K562 (cell line): ENCODE measurements at regions not wholly inside any gene's neighbourhood (a gene's known extent, or its start where the extent isn't known, plus 50 kb on each side); places are given as distances from the start of the nearest gene placed in this dataset.
A peak's percentile ranks its signal among the peaks of the same experiment; 100 is the strongest.

Experiments
- ATAC-seq: fragments of 200-7000 bp; cut with Tn5 transposase; 3 replicates; pipeline ENCODE4 v1.9.1; 2020; ENCODE audit warnings: moderate library complexity
- BruUV-seq: library from RNA; stranded (reverse); fragments of 400-500 nt; replicated peaks from 2 replicates; lab custom pipeline; 2021; lab: Mats Ljungman, UMichigan
- CTCF ChIA-PET: fragments of 300-600 bp; formaldehyde crosslinking; extraction: SDS; loops from one replicate; lab custom pipeline; 2021; ENCODE audit warnings: low intra/inter-chr PET ratio; lab: Yijun Ruan, JAX
- POLR2A ChIA-PET: fragments of 300-600, 350-650 bp; sonication (Branson Sonifier 250); formaldehyde crosslinking; extraction: SDS; loops from one replicate; lab custom pipeline; 2021; ENCODE audit warnings: antibody characterized with exemption, inconsistent platforms; lab: Yijun Ruan, JAX
- DNase-seq, 4 experiments: peaks; one replicate each; pipeline versions ENCODE4 v3.0.0 to v3.0.0-alpha.2; 2011 to 2018; ENCODE audit warnings: low spot score in 3 of 4, mixed read lengths in 3 of 4; ENCODE audit errors: extremely low read depth in 1 of 4
- FAIRE-seq: peaks from 2 replicates; lab custom pipeline; 2011; peaks lifted over from hg19 to GRCh38; lab: Jason Lieb, UNC
- H2AFZ ChIP-seq: 2 replicates; pipeline ENCODE4 v1.6.0; 2011; ENCODE audit warnings: low read depth, low read length, control low read depth, inconsistent platforms
- H3K27ac ChIP-seq: fragments of 200-600 bp; 3 replicates; pipeline ENCODE4 v1.8.0; 2011; ENCODE audit warnings: low read depth, mild to moderate bottlenecking, control low read depth, inconsistent platforms, low read length, moderate library complexity, mixed read lengths; ENCODE audit errors: extremely low read depth
- H3K27me3 ChIP-seq, 2 experiments: fragments of 300-600 bp in 1 of 2; 2 replicates in 1 of 2; 3 replicates in 1 of 2; pipeline versions ENCODE4 v1.6.0 to v1.8.0; 2011; ENCODE audit warnings: inconsistent platforms in 2 of 2, low read length in 2 of 2, mild to moderate bottlenecking in 1 of 2, mixed read lengths in 1 of 2, moderate library complexity in 1 of 2; ENCODE audit not compliant: control insufficient read depth in 2 of 2, insufficient read depth in 2 of 2
- H3K36me3 ChIP-seq: fragments of 300-600 bp; 3 replicates; pipeline ENCODE4 v1.8.0; 2011; ENCODE audit warnings: mild to moderate bottlenecking, low read length, inconsistent platforms; ENCODE audit not compliant: control insufficient read depth, insufficient read depth
- H3K4me1 ChIP-seq, 2 experiments: fragments of 200-600 bp in 1 of 2; replicated peaks in 1 of 2; 2 replicates in 1 of 2; 3 replicates in 1 of 2; pipeline versions ENCODE4 v1.5.1 to v1.8.0; 2011; ENCODE audit warnings: inconsistent platforms in 2 of 2, low read length in 2 of 2, mild to moderate bottlenecking in 1 of 2, mixed read lengths in 1 of 2, moderate library complexity in 1 of 2; ENCODE audit not compliant: control insufficient read depth in 2 of 2, insufficient read depth in 2 of 2
- H3K4me2 ChIP-seq: 2 replicates; pipeline ENCODE4 v1.6.1; 2011; ENCODE audit warnings: low read length, control low read depth, inconsistent platforms, mixed read lengths; ENCODE audit not compliant: insufficient read depth
- H3K4me3 ChIP-seq: fragments of 200-600 bp; sonication (generic), shearing (Covaris generic); 2 replicates; pipeline ENCODE4 v1.5.1; 2016; ENCODE audit warnings: control low read depth, inconsistent platforms
- H3K79me2 ChIP-seq: fragments of 200-600 bp; 3 replicates; pipeline ENCODE4 v1.8.0; 2011; ENCODE audit warnings: low read length, inconsistent platforms; ENCODE audit not compliant: control insufficient read depth, insufficient read depth
- H3K9ac ChIP-seq, 2 experiments: 2 replicates each; pipeline versions ENCODE4 v1.6.0 to v1.6.1; 2011; ENCODE audit warnings: low read depth in 2 of 2, low read length in 2 of 2, control low read depth in 1 of 2, inconsistent platforms in 1 of 2, mild to moderate bottlenecking in 1 of 2, mixed read lengths in 1 of 2; ENCODE audit not compliant: insufficient read depth in 1 of 2
- H3K9me1 ChIP-seq: one replicate; pipeline ENCODE4 v1.6.0; 2011; ENCODE audit warnings: inconsistent platforms, mild to moderate bottlenecking, low read length, moderate library complexity; ENCODE audit not compliant: control insufficient read depth, insufficient read depth
- H3K9me3 ChIP-seq: replicated peaks from 2 replicates; pipeline ENCODE4 v1.5.1; 2011; ENCODE audit warnings: low read depth, low read length, inconsistent platforms; ENCODE audit not compliant: control insufficient read depth, insufficient read depth
- H4K20me1 ChIP-seq: replicated peaks from 2 replicates; pipeline ENCODE4 v1.6.1; 2011; ENCODE audit warnings: low read length, inconsistent platforms, mixed read lengths; ENCODE audit not compliant: control insufficient read depth, insufficient read depth
- CHD1 ChIP-seq: fragments of 200-600 bp; sonication (generic); IDR thresholded peaks from one replicate; pipeline ENCODE4 v1.6.1; 2012; ENCODE audit warnings: mild to moderate bottlenecking, moderate library complexity, low read length, inconsistent platforms
- CTCFL ChIP-seq: IDR thresholded peaks from 2 replicates; pipeline ENCODE4 v1.6.1; 2011; ENCODE audit warnings: borderline replicate concordance, low read depth, mild to moderate bottlenecking, moderate library complexity, low read length; ENCODE audit not compliant: insufficient read depth, poor library complexity, severe bottlenecking
- DPF2 ChIP-seq: fragments of 450-650 bp; IDR thresholded peaks from 2 replicates; pipeline ENCODE4 v1.6.1; 2016
- HNRNPLL ChIP-seq: fragments of 200-400 bp; formaldehyde crosslinking; IDR thresholded peaks from 2 replicates; pipeline ENCODE4 v1.6.1; 2017; ENCODE audit warnings: low read length, low read depth, mild to moderate bottlenecking; ENCODE audit not compliant: poor library complexity, severe bottlenecking
- KLF16 ChIP-seq: IDR thresholded peaks from 2 replicates; pipeline ENCODE4 v1.6.1; 2016; ENCODE audit warnings: antibody characterized with exemption
- MYBL2 ChIP-seq, 2 experiments: fragments of 450-650 bp in 1 of 2; sonication (generic) in 1 of 2; formaldehyde crosslinking in 1 of 2; IDR thresholded peaks; 2 replicates each; pipeline versions ENCODE4 v1.6.1 to v1.8.1; 2017 to 2022; ENCODE audit warnings: borderline replicate concordance in 1 of 2, inconsistent platforms in 1 of 2, low read depth in 1 of 2, mild to moderate bottlenecking in 1 of 2, missing genetic modification reagents in 1 of 2, moderate library complexity in 1 of 2
- ZC3H4 ChIP-seq: sonication (generic); formaldehyde crosslinking; IDR thresholded peaks from 2 replicates; pipeline ENCODE4 v1.9.0; 2021; ENCODE audit warnings: missing genetic modification reagents, borderline replicate concordance
- ZKSCAN1 ChIP-seq: fragments of 150-350 bp; IDR thresholded peaks from 2 replicates; pipeline ENCODE4 v1.6.1; 2016; ENCODE audit warnings: low read depth, low read length
- ZNF146 ChIP-seq: IDR thresholded peaks from one replicate; pipeline ENCODE4 v1.6.1; 2018; ENCODE audit warnings: missing compliant biosample characterization; ENCODE audit not compliant: unreplicated experiment
- WGBS: fragments of 100-300 bp; shearing (Covaris generic); methylation state at CpG from one replicate; pipeline ENCODE4 v1.1.6; 2016; ENCODE audit warnings: low coverage, mixed read lengths; ENCODE audit not compliant: insufficient coverage; ENCODE audit errors: missing lambda C conversion rate; 5-methylcytosine and 5-hydroxymethylcytosine counted together
- in situ Hi-C: fragments of 300-500 bp; cut with MboI; formaldehyde crosslinking; loops from 4 replicates; pipeline ENCODE4 v1.15.0; 2018; ENCODE audit warnings: inconsistent platforms, mixed read lengths
- intact Hi-C: fragments of 100-400 bp; cut with micrococcal nuclease; formaldehyde crosslinking; loops from 2 replicates; pipeline ENCODE4 v1.14.2; 2022
- TF ChIP-seq, protein P1 (sequence below): fragments of 250-450 bp; sonication (Bioruptor Pico); IDR thresholded peaks from 2 replicates; pipeline ENCODE4 v1.8.0; 2021; ENCODE audit warnings: moderate library complexity, mild to moderate bottlenecking, inconsistent platforms

- TF ChIP-seq MYBL2 (IDR thresholded peaks at IDR 0.05; ENCODE audit: low read depth) = no peak
- TF ChIP-seq MYBL2 (CRISPR knock-in tag; IDR thresholded peaks at IDR 0.05; ENCODE audit: borderline replicate concordance) = no peak
- TF ChIP-seq ZC3H4 (CRISPR knock-in tag) = no peak
- TF ChIP-seq, all 486 proteins: peak for 0
Observed at GRCh38 chr18:10160251-10160650, 246.4 kb downstream of the VAPA start (continued).

DNA sequence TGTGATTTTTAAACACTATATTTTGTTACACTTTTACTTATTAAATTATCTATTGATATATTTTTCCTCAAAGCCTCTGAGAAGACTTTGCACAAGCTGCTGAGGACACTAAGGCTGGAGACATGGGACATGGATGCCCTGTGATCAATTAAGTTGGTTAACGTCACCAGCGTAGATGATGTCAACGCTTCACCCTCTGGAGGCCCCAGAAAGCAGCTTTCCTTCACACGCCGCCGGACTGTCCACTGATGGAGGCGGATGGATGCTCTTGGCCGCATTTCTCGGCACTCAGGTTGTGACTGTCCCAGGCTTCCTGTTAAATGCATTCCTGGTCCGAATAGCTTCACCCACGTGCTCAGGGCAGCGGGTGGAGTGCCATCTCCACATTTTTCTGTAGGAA, 247.5 kb downstream of the VAPA start:
- no peaks in the 10 kb centered on the region; the same call in 1 of the 2 replicates for H4K20me1 ChIP-seq
- H3K4me2 ChIP-seq = no peak overlapping the region
- DNase-seq = no peak
- FAIRE-seq = no peak
- H3K27me3 ChIP-seq = peaks cover 25 to 39% of the 10 kb centered on the region in 2 experiments
- no peaks in the 10 kb centered on the region for H3K79me2 ChIP-seq
- no peak for TF ChIP-seq ZKSCAN1
- no peak for TF ChIP-seq CTCFL
- no peak for TF ChIP-seq DPF2
- peak; percentile 54 for TF ChIP-seq HNRNPLL
- TF ChIP-seq CHD1 = no peak
- TF ChIP-seq, protein P1, sequence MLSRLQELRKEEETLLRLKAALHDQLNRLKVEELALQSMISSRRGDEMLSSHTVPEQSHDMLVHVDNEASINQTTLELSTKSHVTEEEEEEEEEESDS (CRISPR knock-in tag) = no peak
- no peak for TF ChIP-seq KLF16
- TF ChIP-seq ZNF146 (CRISPR knock-in tag) = no peak
- WGBS = 3% methylated on average over 12 of the region's 12 CpGs
- H3K9ac ChIP-seq = no peak overlapping the region
- peak; percentile 39; the same call in 2 of the 3 replicates for ATAC-seq
- no peak overlapping the region for H3K4me3 ChIP-seq
- BruUV-seq = no TSS peak
- no peaks in the 10 kb centered on the region for H3K9me1 ChIP-seq
- no peaks in the 10 kb centered on the region for H3K9me3 ChIP-seq
- intact Hi-C loops (loop anchor here (10.0 kb wide), 1 partner anchor 187 kb away; no protein-coding TSS in a partner anchor), in situ Hi-C loops (no loop called here)
- ChIA-PET POLR2A (interaction anchor here (0.6 to 1.8 kb wide), 3 partner anchors 9 to 583 kb away, joined by 3 to 13 read pairs (median 3); no protein-coding TSS in a partner anchor), CTCF (no interaction called here)
- no peaks in the 10 kb centered on the region for H3K4me1 ChIP-seq
- H3K36me3 ChIP-seq = no peaks in the 10 kb centered on the region
- H2AFZ ChIP-seq = no peak overlapping the region
- no peak overlapping the region for H3K27ac ChIP-seq
